HepG2 (cell line): ENCODE measurements at regions not wholly inside any gene's neighbourhood (a gene's known extent, or its start where the extent isn't known, plus 50 kb on each side); places are given as distances from the start of the nearest gene placed in this dataset.

Experiments
- ATAC-seq: fragments of 200-7000 bp; cut with Tn5 transposase; 3 replicates; pipeline ENCODE4 v1.9.1; 2020; ENCODE audit warnings: mild to moderate bottlenecking, moderate library complexity
- BruUV-seq: library from RNA; stranded (reverse); fragments of 400-500 nt; replicated peaks from 2 replicates; lab custom pipeline; 2021; lab: Mats Ljungman, UMichigan
- CTCF ChIA-PET: fragments of 300-600 bp; formaldehyde crosslinking; extraction: SDS; loops from one replicate; lab custom pipeline; 2021; ENCODE audit warnings: low total read pairs, inconsistent platforms, low intra/inter-chr PET ratio; lab: Yijun Ruan, JAX
- POLR2A ChIA-PET: fragments of 350-600 bp; sonication (Branson Sonifier 250); formaldehyde crosslinking; loops from one replicate; lab custom pipeline; 2020; ENCODE audit warnings: antibody characterized with exemption, inconsistent platforms; lab: Yijun Ruan, JAX
- DNase-seq: peaks from one replicate; pipeline ENCODE4 v3.0.0-alpha.2; 2015; ENCODE audit warnings: low spot score
- FAIRE-seq: peaks from 3 replicates; lab custom pipeline; 2011; peaks lifted over from hg19 to GRCh38; lab: Jason Lieb, UNC
- H2AFZ ChIP-seq: one replicate; pipeline ENCODE4 v1.6.1; 2011; ENCODE audit warnings: low read length, inconsistent platforms
- H3K27ac ChIP-seq: fragments of 300-600 bp; 3 replicates; pipeline ENCODE4 v1.8.0; 2011; ENCODE audit warnings: mixed run types, mild to moderate bottlenecking, mixed read lengths, low read length, inconsistent platforms; ENCODE audit not compliant: insufficient read depth; ENCODE audit errors: extremely low read length
- H3K27me3 ChIP-seq, 2 experiments: fragments of 200-600 bp in 1 of 2; 2 replicates in 1 of 2; 3 replicates in 1 of 2; pipeline versions ENCODE4 v1.6.0 to v1.8.0; 2011; ENCODE audit warnings: low read length in 2 of 2, mild to moderate bottlenecking in 2 of 2, moderate library complexity in 2 of 2, inconsistent platforms in 1 of 2; ENCODE audit not compliant: insufficient read depth in 2 of 2, control insufficient read depth in 1 of 2
- H3K36me3 ChIP-seq, 2 experiments: fragments of 200-600 bp in 1 of 2; replicated peaks in 1 of 2; 2 replicates in 1 of 2; 3 replicates in 1 of 2; pipeline versions ENCODE4 v1.5.1 to v1.8.0; 2011; ENCODE audit warnings: low read length in 2 of 2, inconsistent platforms in 1 of 2; ENCODE audit not compliant: insufficient read depth in 2 of 2, control insufficient read depth in 1 of 2
- H3K4me1 ChIP-seq: 2 replicates; pipeline ENCODE4 v1.5.1; 2012; ENCODE audit warnings: low read length, inconsistent platforms; ENCODE audit not compliant: insufficient read depth
- H3K4me2 ChIP-seq: 2 replicates; pipeline ENCODE4 v1.6.0; 2011; ENCODE audit warnings: low read depth, low read length, inconsistent platforms
- H3K4me3 ChIP-seq, 3 experiments: fragments of 200-600 bp in 1 of 3; sonication (generic), shearing (Covaris generic) in 1 of 3; replicated peaks in 1 of 3; 2 replicates each; pipeline ENCODE4 v1.5.1; 2011 to 2016; ENCODE audit warnings: low read length in 3 of 3, inconsistent platforms in 2 of 3, low read depth in 2 of 3, mild to moderate bottlenecking in 2 of 3, control low read depth in 1 of 3, mixed read lengths in 1 of 3; ENCODE audit not compliant: insufficient read depth in 1 of 3
- H3K79me2 ChIP-seq: one replicate; pipeline ENCODE4 v1.6.1; 2011; ENCODE audit warnings: low read length, inconsistent platforms; ENCODE audit not compliant: insufficient read depth
- H3K9ac ChIP-seq: 2 replicates; pipeline ENCODE4 v1.6.0; 2011; ENCODE audit warnings: mild to moderate bottlenecking, low read depth, low read length, inconsistent platforms; ENCODE audit not compliant: insufficient read depth
- H3K9me3 ChIP-seq: 2 replicates; pipeline ENCODE4 v1.5.1; 2012; ENCODE audit warnings: mild to moderate bottlenecking, low read length
- H4K20me1 ChIP-seq: 2 replicates; pipeline ENCODE4 v1.6.0; 2011; ENCODE audit warnings: inconsistent platforms, mild to moderate bottlenecking, low read length, moderate library complexity; ENCODE audit not compliant: insufficient read depth
- ATF5 ChIP-seq: sonication (generic); formaldehyde crosslinking; IDR thresholded peaks from 2 replicates; pipeline ENCODE4 v1.4.0; 2020; ENCODE audit warnings: mild to moderate bottlenecking, low read depth, missing genetic modification reagents
- FOXC1 ChIP-seq: sonication (generic); formaldehyde crosslinking; IDR thresholded peaks from 2 replicates; pipeline ENCODE4 v1.8.0; 2022; ENCODE audit warnings: mild to moderate bottlenecking, missing genetic modification reagents, borderline replicate concordance
- HNF4A ChIP-seq: sonication (generic); formaldehyde crosslinking; IDR thresholded peaks from 2 replicates; pipeline ENCODE4 v1.4.0; 2020; ENCODE audit warnings: missing genetic modification reagents
- MTF2 ChIP-seq: sonication (generic); formaldehyde crosslinking; IDR thresholded peaks from 2 replicates; pipeline ENCODE4 v1.5.0; 2020; ENCODE audit warnings: missing genetic modification reagents, borderline replicate concordance
- NONO ChIP-seq, 2 experiments: fragments of 450-650 bp in 1 of 2; sonication (generic) in 1 of 2; formaldehyde crosslinking in 1 of 2; IDR thresholded peaks in 1 of 2; conservative IDR thresholded peaks in 1 of 2; 2 replicates each; pipeline versions ENCODE4 v1.6.1 to v1.8.0; 2017 to 2022; ENCODE audit warnings: mild to moderate bottlenecking in 1 of 2, missing genetic modification reagents in 1 of 2, moderate library complexity in 1 of 2
- PLRG1 ChIP-seq: fragments of 450-650 bp; conservative IDR thresholded peaks from 2 replicates; pipeline ENCODE4 v1.6.1; 2016
- PRPF4 ChIP-seq: fragments of 200-400 bp; formaldehyde crosslinking; IDR thresholded peaks from 2 replicates; pipeline ENCODE4 v1.6.1; 2016; ENCODE audit warnings: low read length, low read depth; ENCODE audit not compliant: poor library complexity, severe bottlenecking
- REL ChIP-seq: sonication (generic); formaldehyde crosslinking; conservative IDR thresholded peaks from 2 replicates; pipeline ENCODE4 v1.8.0; 2022; ENCODE audit warnings: mild to moderate bottlenecking, missing genetic modification reagents, moderate library complexity
- SIN3B ChIP-seq: fragments of 150-350 bp; IDR thresholded peaks from 2 replicates; pipeline ENCODE4 v1.6.1; 2014; ENCODE audit warnings: low read length
- SOX6 ChIP-seq, 2 experiments: fragments of 450-650 bp in 1 of 2; sonication (generic) in 1 of 2; formaldehyde crosslinking in 1 of 2; IDR thresholded peaks; 2 replicates each; pipeline versions ENCODE4 v1.4.0 to v1.6.1; 2017 to 2020; ENCODE audit warnings: antibody characterized with exemption in 1 of 2, mild to moderate bottlenecking in 1 of 2, missing genetic modification reagents in 1 of 2
- TAF1 ChIP-seq: sonication (generic); formaldehyde crosslinking; IDR thresholded peaks from 2 replicates; pipeline ENCODE4 v1.4.0; 2020; ENCODE audit warnings: missing genetic modification reagents
- TARDBP ChIP-seq: sonication (generic); formaldehyde crosslinking; IDR thresholded peaks from 2 replicates; pipeline ENCODE4 v1.8.0; 2022; ENCODE audit warnings: mild to moderate bottlenecking, missing genetic modification reagents
- ZMYM4 ChIP-seq: sonication (generic); formaldehyde crosslinking; IDR thresholded peaks from 2 replicates; pipeline ENCODE4 v1.8.1; 2023; ENCODE audit warnings: mild to moderate bottlenecking, missing genetic modification reagents
- ZNF460 ChIP-seq: sonication (generic); formaldehyde crosslinking; IDR thresholded peaks from 2 replicates; pipeline ENCODE4 v1.5.1; 2020; ENCODE audit warnings: missing genetic modification reagents, mild to moderate bottlenecking, borderline replicate concordance
- ZNF569 ChIP-seq: sonication (generic); formaldehyde crosslinking; IDR thresholded peaks from 2 replicates; pipeline ENCODE4 v1.5.0; 2020; ENCODE audit warnings: mild to moderate bottlenecking, missing genetic modification reagents, moderate library complexity, borderline replicate concordance
- ZNF574 ChIP-seq: sonication (generic); formaldehyde crosslinking; IDR thresholded peaks from 2 replicates; pipeline ENCODE4 v1.4.0; 2020; ENCODE audit warnings: missing genetic modification reagents
- WGBS: methylation state at CpG from one replicate; pipeline ENCODE4 v1.1.6; 2017; ENCODE audit warnings: low lambda C conversion rate; 5-methylcytosine and 5-hydroxymethylcytosine counted together
- in situ Hi-C: cut with HindIII; loops from 2 replicates; pipeline ENCODE4 v1.10.0; 2017; ENCODE audit warnings: low pct_unique_long_range_greater_than_20kb; ENCODE audit not compliant: extremely low pct_ligation_motif_present
- intact Hi-C: fragments of 100-400 bp; cut with micrococcal nuclease; formaldehyde crosslinking; loops from one replicate; pipeline ENCODE4 v1.10.0; 2022; ENCODE audit not compliant: unreplicated experiment
- TF ChIP-seq, protein P1 (sequence below): sonication (generic); formaldehyde crosslinking; IDR thresholded peaks from 2 replicates; pipeline ENCODE4 v1.5.0; 2020; ENCODE audit warnings: mild to moderate bottlenecking, missing genetic modification reagents
- TF ChIP-seq, protein P2 (sequence below): sonication (generic); formaldehyde crosslinking; IDR thresholded peaks from 2 replicates; pipeline ENCODE4 v1.5.0; 2020; ENCODE audit warnings: mild to moderate bottlenecking, missing genetic modification reagents, moderate library complexity
- TF ChIP-seq, protein P3 (sequence below): sonication (generic); formaldehyde crosslinking; IDR thresholded peaks from 2 replicates; pipeline ENCODE4 v1.4.0; 2020; ENCODE audit warnings: mild to moderate bottlenecking, missing genetic modification reagents

DNA sequence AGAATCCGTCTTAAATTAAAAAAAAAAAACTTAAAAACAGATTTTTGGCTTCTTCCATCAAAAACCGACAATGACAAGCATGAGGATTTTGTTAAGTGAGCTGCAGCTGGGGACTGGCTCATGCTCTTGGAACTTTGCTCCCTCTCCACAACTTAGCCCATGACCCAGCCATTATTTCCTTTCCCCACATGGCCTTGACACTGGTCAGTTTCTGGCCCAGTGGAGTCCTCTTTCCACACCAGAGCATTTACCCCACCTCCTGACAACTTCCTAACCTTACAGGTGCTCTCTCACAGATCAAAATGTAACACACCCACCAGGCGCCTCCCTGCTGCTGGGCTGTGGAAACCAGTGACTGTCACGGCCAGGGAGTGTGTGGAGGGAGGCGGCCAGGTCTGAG lies 62.7 kb upstream of the ZNF267 start:
- POLR2A ChIA-PET = no interaction called here
- no peak overlapping the region for H3K4me3 ChIP-seq
- no peaks in the 10 kb centered on the region for H3K4me1 ChIP-seq
- BruUV-seq = no TSS peak
- 31% methylated on average over 4 of the region's 5 CpGs for WGBS
- no peak overlapping the region for H3K27ac ChIP-seq
- H3K27me3 ChIP-seq = no peaks in the 10 kb centered on the region
- DNase-seq = no peak
- H3K36me3 ChIP-seq = no peaks in the 10 kb centered on the region
- no peaks in the 10 kb centered on the region for H3K9me3 ChIP-seq
- FAIRE-seq = no peak
- H3K4me2 ChIP-seq = no peak overlapping the region
- H3K9ac ChIP-seq = no peak overlapping the region
- no peaks in the 10 kb centered on the region for H3K79me2 ChIP-seq
- intact Hi-C loops = no loop called here
- in situ Hi-C loops = no loop called here
- H4K20me1 ChIP-seq = no peaks in the 10 kb centered on the region
- peak; percentile 86 for ATAC-seq
- CTCF ChIA-PET = no interaction called here
- H2AFZ ChIP-seq = no peak overlapping the region
- no peak for TF ChIP-seq PRPF4
- TF ChIP-seq, protein P1, sequence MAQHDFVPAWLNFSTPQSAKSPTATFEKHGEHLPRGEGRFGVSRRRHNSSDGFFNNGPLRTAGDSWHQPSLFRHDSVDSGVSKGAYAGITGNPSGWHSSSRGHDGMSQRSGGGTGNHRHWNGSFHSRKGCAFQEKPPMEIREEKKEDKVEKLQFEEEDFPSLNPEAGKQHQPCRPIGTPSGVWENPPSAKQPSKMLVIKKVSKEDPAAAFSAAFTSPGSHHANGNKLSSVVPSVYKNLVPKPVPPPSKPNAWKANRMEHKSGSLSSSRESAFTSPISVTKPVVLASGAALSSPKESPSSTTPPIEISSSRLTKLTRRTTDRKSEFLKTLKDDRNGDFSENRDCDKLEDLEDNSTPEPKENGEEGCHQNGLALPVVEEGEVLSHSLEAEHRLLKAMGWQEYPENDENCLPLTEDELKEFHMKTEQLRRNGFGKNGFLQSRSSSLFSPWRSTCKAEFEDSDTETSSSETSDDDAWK (CRISPR knock-in tag) = no peak
- TF ChIP-seq, protein P2, sequence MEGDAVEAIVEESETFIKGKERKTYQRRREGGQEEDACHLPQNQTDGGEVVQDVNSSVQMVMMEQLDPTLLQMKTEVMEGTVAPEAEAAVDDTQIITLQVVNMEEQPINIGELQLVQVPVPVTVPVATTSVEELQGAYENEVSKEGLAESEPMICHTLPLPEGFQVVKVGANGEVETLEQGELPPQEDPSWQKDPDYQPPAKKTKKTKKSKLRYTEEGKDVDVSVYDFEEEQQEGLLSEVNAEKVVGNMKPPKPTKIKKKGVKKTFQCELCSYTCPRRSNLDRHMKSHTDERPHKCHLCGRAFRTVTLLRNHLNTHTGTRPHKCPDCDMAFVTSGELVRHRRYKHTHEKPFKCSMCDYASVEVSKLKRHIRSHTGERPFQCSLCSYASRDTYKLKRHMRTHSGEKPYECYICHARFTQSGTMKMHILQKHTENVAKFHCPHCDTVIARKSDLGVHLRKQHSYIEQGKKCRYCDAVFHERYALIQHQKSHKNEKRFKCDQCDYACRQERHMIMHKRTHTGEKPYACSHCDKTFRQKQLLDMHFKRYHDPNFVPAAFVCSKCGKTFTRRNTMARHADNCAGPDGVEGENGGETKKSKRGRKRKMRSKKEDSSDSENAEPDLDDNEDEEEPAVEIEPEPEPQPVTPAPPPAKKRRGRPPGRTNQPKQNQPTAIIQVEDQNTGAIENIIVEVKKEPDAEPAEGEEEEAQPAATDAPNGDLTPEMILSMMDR (CRISPR knock-in tag) = peak; percentile 49
- no peak for TF ChIP-seq PLRG1
- no peak for TF ChIP-seq ZNF460 (CRISPR knock-in tag)
- TF ChIP-seq TAF1 (CRISPR knock-in tag) = no peak
- TF ChIP-seq ZNF569 (CRISPR knock-in tag) = no peak
- no peak for TF ChIP-seq SOX6 (IDR thresholded peaks at IDR 0.05)
- 0 out of 2 replicates have a peak, but pooled peaks have one; percentile 9 for TF ChIP-seq SOX6 (CRISPR knock-in tag; IDR thresholded peaks at IDR 0.05)
- TF ChIP-seq TARDBP (CRISPR knock-in tag) = no peak
- no peak for TF ChIP-seq ZNF574 (CRISPR knock-in tag)
- TF ChIP-seq, protein P3, sequence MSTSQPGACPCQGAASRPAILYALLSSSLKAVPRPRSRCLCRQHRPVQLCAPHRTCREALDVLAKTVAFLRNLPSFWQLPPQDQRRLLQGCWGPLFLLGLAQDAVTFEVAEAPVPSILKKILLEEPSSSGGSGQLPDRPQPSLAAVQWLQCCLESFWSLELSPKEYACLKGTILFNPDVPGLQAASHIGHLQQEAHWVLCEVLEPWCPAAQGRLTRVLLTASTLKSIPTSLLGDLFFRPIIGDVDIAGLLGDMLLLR (CRISPR knock-in tag) = no peak
- no peak for TF ChIP-seq NONO (IDR thresholded peaks at IDR 0.05)
- 0 out of 2 replicates have a peak, but pooled peaks have one; percentile 29 for TF ChIP-seq NONO (CRISPR knock-in tag; conservative IDR thresholded peaks at IDR 0.05)
- no peak for TF ChIP-seq SIN3B
- no peak for TF ChIP-seq FOXC1 (CRISPR knock-in tag)
- TF ChIP-seq ZMYM4 (CRISPR knock-in tag) = peak; percentile 58; the same call in 1 of the 2 replicates
- no peak for TF ChIP-seq ATF5 (CRISPR knock-in tag)
- TF ChIP-seq MTF2 (CRISPR knock-in tag) = no peak
- peak; percentile 55 for TF ChIP-seq HNF4A
- TF ChIP-seq REL (CRISPR knock-in tag) = no peak
